HG03378 (cell line): ENCODE measurements at regions not wholly inside any gene's neighbourhood (a gene's known extent, or its start where the extent isn't known, plus 50 kb on each side); places are given as distances from the start of the nearest gene placed in this dataset.
"Not testable (repeated sequence)": the region's sequence is repeated elsewhere in the genome, so short reads cannot be mapped to it uniquely, and the experiment has no call there.

Experiments used
- ATAC-seq: cut with Tn5 transposase; IDR thresholded peaks from one replicate; pipeline ENCODE4 v1.9.1; 2021; ENCODE audit warnings: mild to moderate bottlenecking, moderate library complexity; ENCODE audit not compliant: unreplicated experiment

DNA sequence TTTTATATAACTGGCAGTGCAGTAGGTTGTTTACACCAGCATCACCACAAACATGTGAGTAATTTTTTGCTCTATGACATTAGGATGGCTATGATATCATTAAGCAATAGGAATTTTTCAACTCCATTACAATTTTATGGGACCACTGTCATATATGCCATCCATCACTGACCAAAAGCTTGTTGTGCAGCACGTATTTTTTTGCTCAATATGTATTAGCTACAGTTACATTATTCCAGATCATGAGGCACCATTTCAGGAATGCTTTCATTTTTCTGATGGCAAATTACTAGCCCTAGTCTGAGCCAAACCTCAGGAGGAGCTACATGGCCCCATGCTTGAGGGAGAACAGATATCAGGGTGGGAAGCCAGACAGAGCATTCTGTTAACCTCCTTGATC, 56.8 kb upstream of the DCLK2 start:
- no peak for ATAC-seq

DNA sequence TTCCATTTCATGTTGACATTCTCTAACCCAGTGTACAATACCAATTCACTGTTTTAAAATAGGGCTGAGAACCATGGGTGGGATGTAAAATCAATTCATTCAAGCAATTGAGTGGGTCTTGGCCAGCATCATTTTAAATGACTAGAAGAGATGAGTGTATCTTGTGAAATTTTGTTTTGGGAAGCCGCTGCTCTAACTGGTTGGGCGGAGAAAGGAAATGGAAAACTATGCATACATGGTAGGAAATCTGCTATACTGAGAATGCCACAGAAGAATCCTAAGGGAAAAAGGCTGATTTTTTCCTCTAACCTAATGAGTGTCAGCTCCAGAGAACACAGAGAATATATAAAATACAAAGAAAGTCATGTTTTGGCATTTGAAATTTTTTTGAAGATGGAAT, 54.8 kb upstream of the DCLK2 start:
- no peak for ATAC-seq

DNA sequence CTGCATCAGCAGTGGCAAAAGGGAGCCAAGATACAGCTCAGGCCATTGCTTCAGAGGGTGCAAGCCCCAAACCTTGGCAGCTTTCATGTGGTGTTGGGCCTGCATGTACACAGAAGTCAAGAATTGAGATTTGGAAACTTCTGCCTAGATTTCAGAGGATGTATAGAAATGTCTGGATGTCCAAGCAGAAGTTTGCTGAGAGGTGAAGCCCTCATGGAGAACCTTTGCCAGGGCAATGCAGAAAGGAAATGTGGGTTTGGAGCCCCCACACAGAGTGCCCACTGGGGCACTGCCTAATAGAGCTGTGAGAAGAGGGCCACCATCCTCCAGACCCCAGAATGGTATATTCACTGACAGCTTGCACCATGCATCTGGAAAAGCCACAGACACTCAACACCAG, 51.3 kb upstream of the DCLK2 start:
- ATAC-seq, result not testable (repeated sequence)
